ENCODE measurements at regions not wholly inside any gene's neighbourhood (a gene's known extent, or its start where the extent isn't known, plus 50 kb on each side); places are given as distances from the start of the nearest gene placed in this dataset.
A peak's percentile ranks its signal among the peaks of the same experiment; 100 is the strongest.
"Not testable (repeated sequence)": the region's sequence is repeated elsewhere in the genome, so short reads cannot be mapped to it uniquely, and the experiment has no call there.

- DNase-seq = no peak
- Mint-ChIP-seq H3K4me1 (peaks cover 23% of the 10 kb centered on the region), H3K4me3 (no peak overlapping the region), H3K9me3 (no peaks in the 10 kb centered on the region), H3K27me3 (no peaks in the 10 kb centered on the region), H3K36me3 (no peaks in the 10 kb centered on the region), H3K27ac (no peak overlapping the region)
Observed at GRCh38 chr2:64276417-64277095, 132.3 kb upstream of the PELI1 start.

- no peaks in the 10 kb centered on the region for H3K27me3 Mint-ChIP-seq
- H3K4me1 Mint-ChIP-seq = peaks cover 23% of the 10 kb centered on the region
- H3K27ac Mint-ChIP-seq = peak overlapping the region; percentile 60
- no peaks in the 10 kb centered on the region for H3K9me3 Mint-ChIP-seq
- no peaks in the 10 kb centered on the region for H3K36me3 Mint-ChIP-seq
- DNase-seq = no peak
- no peak overlapping the region for H3K4me3 Mint-ChIP-seq
Observed at GRCh38 chr2:64277101-64277849, 133.1 kb upstream of the PELI1 start.

DNA sequence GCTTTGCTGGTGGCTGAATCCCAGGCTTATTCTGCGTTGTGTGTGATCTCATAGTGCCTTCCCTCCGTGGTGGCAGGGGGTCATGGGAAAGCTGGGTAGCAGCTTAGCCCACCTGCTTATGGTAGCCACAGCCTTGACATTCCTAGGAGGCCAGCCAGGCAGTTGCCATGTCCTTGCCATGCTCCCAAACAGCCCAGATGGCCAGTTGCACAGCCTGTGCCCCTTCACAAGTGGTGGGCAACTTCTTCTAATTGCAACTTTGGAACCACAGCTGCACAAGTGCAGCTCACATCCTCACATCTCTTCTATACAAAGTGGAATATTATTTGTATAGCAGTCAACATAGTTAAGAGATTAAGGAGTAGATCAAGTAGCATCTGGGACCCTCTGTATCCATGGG is 136.6 kb upstream of the PELI1 start:
- H3K27me3 Mint-ChIP-seq, H3K4me1 Mint-ChIP-seq, H3K9me3 Mint-ChIP-seq, H3K36me3 Mint-ChIP-seq, H3K27ac Mint-ChIP-seq, H3K4me3 Mint-ChIP-seq, DNase-seq: not testable (repeated sequence)

DNA sequence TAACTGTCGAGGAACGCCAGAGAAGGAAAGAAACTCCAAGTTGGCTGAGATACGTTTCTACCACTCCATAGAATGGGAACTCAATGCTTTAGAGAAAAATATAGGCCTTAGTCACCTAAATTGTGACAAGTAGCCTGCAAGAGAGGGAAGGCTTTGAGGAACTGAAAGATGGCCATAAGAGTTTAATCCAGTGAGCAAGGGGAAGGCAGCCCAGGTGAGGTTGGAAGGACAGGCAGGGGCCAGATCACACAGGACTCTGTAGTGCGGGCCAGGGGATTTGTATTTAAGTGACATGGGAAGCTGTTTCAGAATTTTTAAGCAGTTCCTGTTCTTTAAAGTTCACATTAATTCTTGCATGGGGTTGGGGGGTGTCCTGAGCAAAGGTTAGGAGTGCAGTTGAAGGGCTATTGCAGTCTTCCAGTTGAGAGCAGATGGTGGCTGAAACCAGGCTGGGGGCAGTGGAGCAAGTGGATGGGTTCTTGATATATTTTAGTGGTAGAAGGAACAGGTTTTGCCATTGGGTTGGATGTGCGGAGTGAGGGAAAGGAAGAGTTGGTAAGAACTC is 138.9 kb upstream of the PELI1 start:
- no peaks in the 10 kb centered on the region for H3K36me3 Mint-ChIP-seq
- H3K4me3 Mint-ChIP-seq = no peak overlapping the region
- no peaks in the 10 kb centered on the region for H3K27me3 Mint-ChIP-seq
- no peak overlapping the region for H3K27ac Mint-ChIP-seq
- H3K9me3 Mint-ChIP-seq = no peaks in the 10 kb centered on the region
- no peak for DNase-seq
- H3K4me1 Mint-ChIP-seq = no peaks in the 10 kb centered on the region

- no peaks in the 10 kb centered on the region for H3K4me1 Mint-ChIP-seq
- no peaks in the 10 kb centered on the region for H3K36me3 Mint-ChIP-seq
- no peak overlapping the region for H3K4me3 Mint-ChIP-seq
- no peak overlapping the region for H3K27ac Mint-ChIP-seq
- DNase-seq = peak; percentile 20
- no peaks in the 10 kb centered on the region for H3K9me3 Mint-ChIP-seq
- no peaks in the 10 kb centered on the region for H3K27me3 Mint-ChIP-seq
Observed at GRCh38 chr2:64283641-64284361, 139.6 kb upstream of the PELI1 start.

GRCh38 chr2:64284751-64285150 is 140.5 kb upstream of the PELI1 start:
- Mint-ChIP-seq H3K4me3 (no peak overlapping the region), H3K27ac (no peak overlapping the region), H3K27me3 (no peaks in the 10 kb centered on the region), H3K4me1 (no peaks in the 10 kb centered on the region), H3K9me3 (no peaks in the 10 kb centered on the region), H3K36me3 (no peaks in the 10 kb centered on the region)
- DNase-seq = no peak

DNA sequence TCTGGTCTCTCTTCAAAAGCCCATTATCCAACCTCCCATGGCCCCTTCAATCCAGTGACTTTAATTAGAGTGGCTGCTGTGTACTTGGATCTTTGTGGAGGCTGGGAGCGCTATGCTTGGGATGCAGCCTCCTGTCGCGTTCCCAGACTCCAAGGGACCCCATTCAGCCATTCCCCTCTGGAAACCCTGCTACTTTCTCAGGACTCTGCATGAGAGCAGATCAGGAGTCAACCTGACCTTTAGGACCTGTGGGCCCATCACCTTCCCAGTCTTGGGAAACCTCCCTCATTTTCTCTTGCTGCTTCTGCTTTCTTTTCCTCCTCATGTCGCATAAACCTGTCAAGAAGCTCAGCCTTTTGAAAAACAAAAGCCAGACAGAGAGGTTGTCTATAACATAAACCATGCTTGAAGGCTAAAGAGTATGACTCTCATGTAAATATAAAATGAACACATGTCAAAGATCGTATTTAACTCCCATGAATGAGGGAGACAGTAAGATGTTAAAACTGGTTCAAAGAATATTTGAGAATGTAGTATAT is 143.1 kb upstream of the PELI1 start:
- no peaks in the 10 kb centered on the region for H3K27me3 Mint-ChIP-seq
- H3K36me3 Mint-ChIP-seq = no peaks in the 10 kb centered on the region
- no peak for DNase-seq
- H3K4me1 Mint-ChIP-seq = peaks cover 2% of the 10 kb centered on the region
- H3K27ac Mint-ChIP-seq = no peak overlapping the region
- no peaks in the 10 kb centered on the region for H3K9me3 Mint-ChIP-seq
- no peak overlapping the region for H3K4me3 Mint-ChIP-seq

GRCh38 chr2:64288321-64289193 is 144.3 kb upstream of the PELI1 start:
- Mint-ChIP-seq H3K4me1 (peaks cover 2% of the 10 kb centered on the region), H3K27me3 (no peaks in the 10 kb centered on the region), H3K27ac (no peak overlapping the region), H3K4me3 (no peak overlapping the region), H3K36me3 (peaks cover 3% of the 10 kb centered on the region), H3K9me3 (no peaks in the 10 kb centered on the region)
- no peak for DNase-seq

DNA sequence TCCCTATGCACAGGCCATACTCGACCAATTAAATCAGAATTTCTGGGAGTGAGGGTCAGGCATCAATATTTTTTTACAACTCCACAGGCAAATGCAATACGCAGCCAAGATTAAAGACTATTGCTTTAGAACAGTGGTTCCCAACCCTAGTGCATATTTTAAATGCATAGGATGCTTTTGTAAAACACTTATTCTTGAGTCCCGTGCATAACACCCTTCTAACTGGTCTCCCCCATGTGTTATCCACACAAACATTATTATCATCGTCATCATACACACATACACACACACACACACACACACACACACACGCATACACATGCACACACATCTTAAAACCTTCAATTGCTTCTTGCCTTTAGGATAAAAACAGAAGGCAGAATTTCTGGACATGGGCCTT is 145.0 kb upstream of the PELI1 start:
- no peak for DNase-seq
- H3K9me3 Mint-ChIP-seq = no peaks in the 10 kb centered on the region
- H3K27me3 Mint-ChIP-seq = no peaks in the 10 kb centered on the region
- H3K4me1 Mint-ChIP-seq = peaks cover 2% of the 10 kb centered on the region
- H3K36me3 Mint-ChIP-seq = peaks cover 3% of the 10 kb centered on the region
- H3K4me3 Mint-ChIP-seq = no peak overlapping the region
- no peak overlapping the region for H3K27ac Mint-ChIP-seq

- Mint-ChIP-seq H3K4me1 (peaks cover 2% of the 10 kb centered on the region), H3K27ac (no peak overlapping the region), H3K4me3 (no peak overlapping the region), H3K9me3 (no peaks in the 10 kb centered on the region), H3K27me3 (no peaks in the 10 kb centered on the region), H3K36me3 (peaks cover 3% of the 10 kb centered on the region)
- no peak for DNase-seq
Observed at GRCh38 chr2:64289737-64290136, 145.5 kb upstream of the PELI1 start.

- Mint-ChIP-seq H3K4me1 (peaks cover 13% of the 10 kb centered on the region), H3K36me3 (peaks cover 3% of the 10 kb centered on the region), H3K27ac (no peak overlapping the region), H3K4me3 (no peak overlapping the region), H3K27me3 (peaks cover 1% of the 10 kb centered on the region), H3K9me3 (no peaks in the 10 kb centered on the region)
- DNase-seq = no peak
Observed at GRCh38 chr2:64291181-64291580, 147.0 kb upstream of the PELI1 start.

GRCh38 chr2:64295326-64296139 is 151.3 kb upstream of the PELI1 start:
- H3K27me3 Mint-ChIP-seq = peaks cover 3% of the 10 kb centered on the region
- DNase-seq = peak; percentile 55
- H3K4me3 Mint-ChIP-seq = no peak overlapping the region
- peaks cover 3% of the 10 kb centered on the region for H3K36me3 Mint-ChIP-seq
- H3K4me1 Mint-ChIP-seq = peaks cover 15% of the 10 kb centered on the region
- H3K9me3 Mint-ChIP-seq = no peaks in the 10 kb centered on the region
- H3K27ac Mint-ChIP-seq = no peak overlapping the region

GRCh38 chr2:64296140-64296480 is 151.9 kb upstream of the PELI1 start:
- Mint-ChIP-seq H3K4me1 (peaks cover 15% of the 10 kb centered on the region), H3K36me3 (peaks cover 3% of the 10 kb centered on the region), H3K4me3 (no peak overlapping the region), H3K9me3 (no peaks in the 10 kb centered on the region), H3K27me3 (peaks cover 3% of the 10 kb centered on the region), H3K27ac (no peak overlapping the region)
- no peak for DNase-seq

All from activated naive CD8-positive, alpha-beta T cell treated with anti-CD3 and anti-CD28 coated beads for 36 hours (primary cell).